PC-9 (cell line): ENCODE measurements at regions not wholly inside any gene's neighbourhood (a gene's known extent, or its start where the extent isn't known, plus 50 kb on each side); places are given as distances from the start of the nearest gene placed in this dataset.

Experiments
- EZH2 ChIP-seq: fragments of 200-600 bp; sonication (generic); IDR thresholded peaks from 2 replicates; pipeline ENCODE4 v1.8.0; 2017; ENCODE audit warnings: antibody characterized with exemption, low read depth
- TF ChIP-seq, protein P1 (sequence below): fragments of 200-600 bp; sonication (generic); conservative IDR thresholded peaks from 2 replicates; pipeline ENCODE4 v1.6.1; 2017; ENCODE audit warnings: mixed run types, antibody characterized with exemption, mild to moderate bottlenecking, moderate library complexity

DNA sequence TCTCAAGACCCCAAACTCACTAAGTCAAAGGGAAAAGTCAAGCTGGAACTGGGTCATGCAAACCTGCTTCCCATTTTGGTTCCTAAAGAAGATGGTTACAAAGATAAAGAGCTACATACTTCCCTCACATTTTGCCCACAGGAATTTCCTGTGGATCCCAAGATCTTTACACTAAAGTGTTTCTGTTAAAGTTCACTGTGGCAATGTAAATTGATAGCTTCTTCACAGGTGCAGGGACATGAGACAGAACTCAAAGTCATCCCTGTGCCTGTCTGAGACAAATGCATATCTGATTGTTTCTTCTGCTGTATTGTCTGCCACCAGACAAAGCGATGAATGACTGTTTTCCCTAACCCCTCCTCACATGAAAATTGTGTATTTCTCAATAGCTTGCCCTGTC, 567.8 kb downstream of the ZIC1 start:
- TF ChIP-seq, protein P1, sequence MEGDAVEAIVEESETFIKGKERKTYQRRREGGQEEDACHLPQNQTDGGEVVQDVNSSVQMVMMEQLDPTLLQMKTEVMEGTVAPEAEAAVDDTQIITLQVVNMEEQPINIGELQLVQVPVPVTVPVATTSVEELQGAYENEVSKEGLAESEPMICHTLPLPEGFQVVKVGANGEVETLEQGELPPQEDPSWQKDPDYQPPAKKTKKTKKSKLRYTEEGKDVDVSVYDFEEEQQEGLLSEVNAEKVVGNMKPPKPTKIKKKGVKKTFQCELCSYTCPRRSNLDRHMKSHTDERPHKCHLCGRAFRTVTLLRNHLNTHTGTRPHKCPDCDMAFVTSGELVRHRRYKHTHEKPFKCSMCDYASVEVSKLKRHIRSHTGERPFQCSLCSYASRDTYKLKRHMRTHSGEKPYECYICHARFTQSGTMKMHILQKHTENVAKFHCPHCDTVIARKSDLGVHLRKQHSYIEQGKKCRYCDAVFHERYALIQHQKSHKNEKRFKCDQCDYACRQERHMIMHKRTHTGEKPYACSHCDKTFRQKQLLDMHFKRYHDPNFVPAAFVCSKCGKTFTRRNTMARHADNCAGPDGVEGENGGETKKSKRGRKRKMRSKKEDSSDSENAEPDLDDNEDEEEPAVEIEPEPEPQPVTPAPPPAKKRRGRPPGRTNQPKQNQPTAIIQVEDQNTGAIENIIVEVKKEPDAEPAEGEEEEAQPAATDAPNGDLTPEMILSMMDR, result no peak
- TF ChIP-seq EZH2, result no peak
